Upper lobe of left lung (tissue), 4 donors: ENCODE measurements at regions not wholly inside any gene's neighbourhood (a gene's known extent, or its start where the extent isn't known, plus 50 kb on each side); places are given as distances from the start of the nearest gene placed in this dataset.

Experiments
- CTCF ChIP-seq, 6 experiments: fragments of 450-650 bp in 4 of 6; fragments of 200-600 bp in 2 of 6; sonication (generic) in 2 of 6; IDR thresholded peaks; one replicate each; pipeline ENCODE4 v1.5.1; 2016 to 2019; ENCODE audit warnings: antibody characterized with exemption in 6 of 6
- POLR2AphosphoS5 ChIP-seq, 2 donors: sonication (generic); formaldehyde crosslinking; IDR thresholded peaks; one replicate each; pipeline ENCODE4 v1.5.1; 2017; ENCODE audit warnings: antibody characterized with exemption in 2 of 2

GRCh38 chr11:15526859-15527450 is 412.2 kb downstream of the INSC start:
- TF ChIP-seq CTCF (IDR thresholded peaks at IDR 0.05) = no peak
- TF ChIP-seq POLR2AphosphoS5 (IDR thresholded peaks at IDR 0.05) = no peak
